ENCODE measurements at regions not wholly inside any gene's neighbourhood (a gene's known extent, or its start where the extent isn't known, plus 50 kb on each side); places are given as distances from the start of the nearest gene placed in this dataset.
A peak's percentile ranks its signal among the peaks of the same experiment; 100 is the strongest.

- no peaks in the 10 kb centered on the region for H3K9me3 Mint-ChIP-seq
- H3K27ac ChIP-seq (ENCODE audit: low read depth in 1 of 2, low read length in 2 of 2): no peak overlapping the region
- intact Hi-C loops (cut with micrococcal nuclease): no loop called here
- no peak overlapping the region for H3K4me2 ChIP-seq (replicated peaks; ENCODE audit: extremely low read depth, low read length, poor library complexity, severe bottlenecking)
- H3K4me1 Mint-ChIP-seq: peaks cover 29% of the 10 kb centered on the region
- H3K9ac ChIP-seq (ENCODE audit: insufficient read depth, low read length, poor library complexity, severe bottlenecking): no peak overlapping the region
- no peaks in the 10 kb centered on the region for H3K36me3 Mint-ChIP-seq
- WGBS (ENCODE audit: insufficient coverage): 0% methylated on average over 1 of the region's 3 CpGs
- no peaks in the 10 kb centered on the region for H3K9me3 ChIP-seq (replicated peaks in 1 of 2; ENCODE audit: control insufficient read depth in 1 of 2, insufficient read depth in 1 of 2, low read length in 2 of 2)
- H3K4me1 ChIP-seq (ENCODE audit: control insufficient read depth in 1 of 2, insufficient read depth in 2 of 2, low read length in 2 of 2): peaks cover 6 to 9% of the 10 kb centered on the region in 2 donors
- H3K27ac Mint-ChIP-seq: no peak overlapping the region
- H3K27me3 Mint-ChIP-seq (ENCODE audit: low read depth in 3 of 3): peaks cover 0 to 2% (median 0%) of the 10 kb centered on the region in 3 donors
- TF ChIP-seq CTCF (IDR thresholded peaks at IDR 0.05): no peak
- DNase-seq: no peak
- H3K36me3 ChIP-seq (replicated peaks in 1 of 2; ENCODE audit: control insufficient read depth in 1 of 2, insufficient read depth in 2 of 2, low read length in 2 of 2): no peaks in the 10 kb centered on the region
- H3K4me3 Mint-ChIP-seq: no peak overlapping the region
- no peaks in the 10 kb centered on the region for H3K79me2 ChIP-seq (ENCODE audit: insufficient read depth, low read length)
- H3K27me3 ChIP-seq (ENCODE audit: control insufficient read depth in 2 of 2, insufficient read depth in 2 of 2, low read length in 2 of 2): no peaks in the 10 kb centered on the region
- no peaks in the 10 kb centered on the region for H4K20me1 ChIP-seq (ENCODE audit: insufficient read depth, low read length)
- no peak overlapping the region for H3K4me3 ChIP-seq (replicated peaks in 1 of 3; ENCODE audit: low read depth in 2 of 3, low read length in 3 of 3)
- H2AFZ ChIP-seq (ENCODE audit: insufficient read depth, low read depth, low read length, poor library complexity, severe bottlenecking): no peak overlapping the region
These were observed 102.5 kb downstream of the SAMD9 start for GRCh38 chr7:93015101-93015778.

- no peaks in the 10 kb centered on the region for H4K20me1 ChIP-seq (ENCODE audit: insufficient read depth, low read length)
- H3K4me3 ChIP-seq (replicated peaks in 1 of 3; ENCODE audit: low read depth in 2 of 3, low read length in 3 of 3): no peak overlapping the region
- no peak overlapping the region for H3K27ac ChIP-seq (ENCODE audit: low read depth in 1 of 2, low read length in 2 of 2)
- Mint-ChIP-seq H3K4me1 (peaks cover 29% of the 10 kb centered on the region), H3K9me3 (no peaks in the 10 kb centered on the region), H3K27ac (no peak overlapping the region), H3K4me3 (no peak overlapping the region), H3K27me3 (ENCODE audit: low read depth in 3 of 3) (peaks cover 0 to 2% (median 0%) of the 10 kb centered on the region in 3 donors), H3K36me3 (no peaks in the 10 kb centered on the region)
- intact Hi-C loops (cut with micrococcal nuclease): no loop called here
- H3K9me3 ChIP-seq (replicated peaks in 1 of 2; ENCODE audit: control insufficient read depth in 1 of 2, insufficient read depth in 1 of 2, low read length in 2 of 2): no peaks in the 10 kb centered on the region
- H3K79me2 ChIP-seq (ENCODE audit: insufficient read depth, low read length): no peaks in the 10 kb centered on the region
- peak overlapping the region; percentile 46 for H2AFZ ChIP-seq (ENCODE audit: insufficient read depth, low read depth, low read length, poor library complexity, severe bottlenecking)
- H3K4me1 ChIP-seq (ENCODE audit: control insufficient read depth in 1 of 2, insufficient read depth in 2 of 2, low read length in 2 of 2): peaks cover 6 to 9% of the 10 kb centered on the region in 2 donors
- no peak for DNase-seq
- no peaks in the 10 kb centered on the region for H3K27me3 ChIP-seq (ENCODE audit: control insufficient read depth in 2 of 2, insufficient read depth in 2 of 2, low read length in 2 of 2)
- no CpG with 5 or more reads among the region's 1 CpG for WGBS (ENCODE audit: insufficient coverage)
- TF ChIP-seq CTCF (IDR thresholded peaks at IDR 0.05): no peak
- H3K9ac ChIP-seq (ENCODE audit: insufficient read depth, low read length, poor library complexity, severe bottlenecking): no peak overlapping the region
- H3K4me2 ChIP-seq (replicated peaks; ENCODE audit: extremely low read depth, low read length, poor library complexity, severe bottlenecking): no peak overlapping the region
- H3K36me3 ChIP-seq (replicated peaks in 1 of 2; ENCODE audit: control insufficient read depth in 1 of 2, insufficient read depth in 2 of 2, low read length in 2 of 2): no peaks in the 10 kb centered on the region
These were observed 103.4 kb downstream of the SAMD9 start for GRCh38 chr7:93014410-93014809.

Data from CD14-positive monocyte (primary cell).